ENCODE measurements at regions not wholly inside any gene's neighbourhood (a gene's known extent, or its start where the extent isn't known, plus 50 kb on each side); places are given as distances from the start of the nearest gene placed in this dataset.

DNA sequence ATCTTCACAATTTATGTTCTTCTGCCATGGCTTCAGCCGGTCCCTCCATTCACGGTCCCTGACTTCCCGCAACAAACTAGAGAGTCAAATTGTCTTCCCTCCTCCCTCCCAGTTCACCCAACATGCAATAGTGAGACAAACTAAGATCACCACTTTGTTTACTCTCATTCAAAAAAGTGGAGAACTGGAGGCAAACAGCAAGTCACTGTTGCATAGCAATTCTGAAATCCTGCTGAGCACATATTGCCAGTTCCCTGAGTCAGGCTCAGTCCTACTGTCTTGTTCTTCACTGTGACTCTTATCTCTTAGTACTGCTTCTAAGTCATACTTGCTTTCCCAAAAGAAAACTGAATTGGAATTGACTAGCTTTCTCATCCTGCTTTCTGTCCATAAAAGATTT, 287.2 kb upstream of the SASH1 start:
- H3K27me3 ChIP-seq (ENCODE audit: low read length): no peaks in the 10 kb centered on the region; the same call in 1 of the 2 replicates
- no peak overlapping the region for H2AFZ ChIP-seq (ENCODE audit: low read length)
- no peaks in the 10 kb centered on the region for H3K9me2 ChIP-seq (replicated peaks; ENCODE audit: insufficient read depth, low read length)
- H3K9ac ChIP-seq (ENCODE audit: low read length): no peak overlapping the region
- no peaks in the 10 kb centered on the region for H3K4me1 ChIP-seq (ENCODE audit: low read length)
- no peak overlapping the region for H3K4me3 ChIP-seq (ENCODE audit: low read length)
- H3K27ac ChIP-seq (ENCODE audit: low read length): no peak overlapping the region
- DNase-seq: no peak
- no peaks in the 10 kb centered on the region for H4K20me1 ChIP-seq (ENCODE audit: insufficient read depth, low read depth, low read length)
- H3K36me3 ChIP-seq (ENCODE audit: insufficient read depth, low read length): no peaks in the 10 kb centered on the region
- H3K4me2 ChIP-seq (ENCODE audit: low read depth, low read length, poor library complexity, severe bottlenecking): no peak overlapping the region
- no peaks in the 10 kb centered on the region for H3K79me2 ChIP-seq (ENCODE audit: low read length)
- H3K9me3 ChIP-seq (ENCODE audit: low read length): peaks cover 4% of the 10 kb centered on the region; the same call in 1 of the 2 replicates

GRCh38 chr6:148059869-148060268, 282.8 kb upstream of the SASH1 start:
- DNase-seq: no peak
- H3K27me3 ChIP-seq (ENCODE audit: low read length): no peaks in the 10 kb centered on the region
- H3K27ac ChIP-seq (ENCODE audit: low read length): no peak overlapping the region
- no peaks in the 10 kb centered on the region for H4K20me1 ChIP-seq (ENCODE audit: insufficient read depth, low read depth, low read length)
- no peaks in the 10 kb centered on the region for H3K9me2 ChIP-seq (replicated peaks; ENCODE audit: insufficient read depth, low read length)
- H3K79me2 ChIP-seq (ENCODE audit: low read length): no peaks in the 10 kb centered on the region
- peaks cover 4% of the 10 kb centered on the region; the same call in 1 of the 2 replicates for H3K9me3 ChIP-seq (ENCODE audit: low read length)
- H3K4me1 ChIP-seq (ENCODE audit: low read length): no peaks in the 10 kb centered on the region
- H3K9ac ChIP-seq (ENCODE audit: low read length): no peak overlapping the region
- H2AFZ ChIP-seq (ENCODE audit: low read length): no peak overlapping the region
- H3K36me3 ChIP-seq (ENCODE audit: insufficient read depth, low read length): no peaks in the 10 kb centered on the region
- no peak overlapping the region for H3K4me3 ChIP-seq (ENCODE audit: low read length)
- H3K4me2 ChIP-seq (ENCODE audit: low read depth, low read length, poor library complexity, severe bottlenecking): no peak overlapping the region

GRCh38 chr6:148064406-148065134, 278.1 kb upstream of the SASH1 start:
- Histone ChIP-seq H4K20me1 (ENCODE audit: insufficient read depth, low read depth, low read length) (no peaks in the 10 kb centered on the region), H3K9ac (ENCODE audit: low read length) (no peak overlapping the region)

DNA sequence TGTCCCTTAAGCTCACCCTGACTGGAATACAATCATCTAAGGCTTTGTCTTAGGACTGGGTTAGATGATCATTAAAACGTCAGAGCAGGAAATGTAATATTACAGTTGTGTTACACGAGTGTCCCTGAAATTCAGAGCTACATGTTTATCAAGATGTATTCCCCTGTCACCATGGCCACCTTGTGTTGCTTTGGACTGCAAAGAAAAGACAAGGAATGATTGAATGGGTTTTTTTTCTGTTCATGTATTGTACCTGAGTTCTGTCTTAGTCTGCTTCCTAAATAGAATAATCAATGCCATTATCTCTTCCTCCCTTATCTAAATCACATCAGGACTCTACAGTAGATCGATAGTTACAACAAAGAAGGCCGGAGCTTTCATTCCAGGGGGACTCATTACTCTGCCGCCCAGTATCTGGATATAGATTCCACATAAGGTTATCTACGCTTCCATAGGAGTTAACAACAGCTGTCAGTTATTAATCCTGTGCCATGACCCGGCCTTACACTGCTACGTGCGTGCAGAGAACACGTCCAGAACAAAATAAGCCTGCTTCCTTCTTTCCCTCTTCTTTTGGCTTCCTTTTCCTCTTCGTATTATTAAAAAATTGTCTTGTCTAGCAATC, 274.1 kb upstream of the SASH1 start:
- H3K4me1 ChIP-seq (ENCODE audit: low read length): no peaks in the 10 kb centered on the region
- H3K9ac ChIP-seq (ENCODE audit: low read length): no peak overlapping the region
- no peaks in the 10 kb centered on the region for H3K79me2 ChIP-seq (ENCODE audit: low read length)
- H2AFZ ChIP-seq (ENCODE audit: low read length): no peak overlapping the region
- no peak overlapping the region for H3K4me3 ChIP-seq (ENCODE audit: low read length)
- H3K36me3 ChIP-seq (ENCODE audit: insufficient read depth, low read length): no peaks in the 10 kb centered on the region
- H3K9me3 ChIP-seq (ENCODE audit: low read length): no peaks in the 10 kb centered on the region
- no peaks in the 10 kb centered on the region for H3K9me2 ChIP-seq (replicated peaks; ENCODE audit: insufficient read depth, low read length)
- no peak overlapping the region for H3K4me2 ChIP-seq (ENCODE audit: low read depth, low read length, poor library complexity, severe bottlenecking)
- no peaks in the 10 kb centered on the region for H4K20me1 ChIP-seq (ENCODE audit: insufficient read depth, low read depth, low read length)
- no peaks in the 10 kb centered on the region for H3K27me3 ChIP-seq (ENCODE audit: low read length)
- H3K27ac ChIP-seq (ENCODE audit: low read length): no peak overlapping the region
- no peak for DNase-seq

More at GRCh38 chr6:148064406-148065134, 278.1 kb upstream of the SASH1 start:
- Histone ChIP-seq H3K79me2 (ENCODE audit: low read length) (no peaks in the 10 kb centered on the region), H3K27me3 (ENCODE audit: low read length) (no peaks in the 10 kb centered on the region), H3K4me1 (ENCODE audit: low read length) (no peaks in the 10 kb centered on the region), H3K27ac (ENCODE audit: low read length) (no peak overlapping the region), H3K9me2 (replicated peaks; ENCODE audit: insufficient read depth, low read length) (no peaks in the 10 kb centered on the region), H3K9me3 (ENCODE audit: low read length) (peaks cover 4% of the 10 kb centered on the region; the same call in 1 of the 2 replicates), H3K4me3 (ENCODE audit: low read length) (no peak overlapping the region), H3K4me2 (ENCODE audit: low read depth, low read length, poor library complexity, severe bottlenecking) (no peak overlapping the region), H2AFZ (ENCODE audit: low read length) (no peak overlapping the region), H3K36me3 (ENCODE audit: insufficient read depth, low read length) (no peaks in the 10 kb centered on the region)
- DNase-seq: no peak

DNA sequence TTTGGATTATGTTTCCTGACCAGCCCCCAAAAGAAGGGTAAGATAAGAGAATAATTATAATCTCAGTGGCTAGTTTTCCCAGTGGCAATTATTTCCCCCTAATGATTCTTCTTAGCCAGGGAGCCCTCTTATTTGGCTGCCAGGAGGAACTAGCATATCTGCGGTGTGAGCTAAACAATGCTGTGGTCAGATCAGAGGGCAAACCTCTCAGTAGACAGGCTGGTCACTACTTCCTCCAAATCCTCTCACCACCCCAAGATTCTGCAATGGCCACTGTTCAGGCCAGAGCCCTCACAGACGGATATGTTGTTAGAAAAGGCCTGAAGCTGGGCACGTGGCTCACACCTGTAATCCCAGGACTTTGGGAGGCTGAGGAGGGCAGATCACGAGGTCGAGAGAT, 273.4 kb upstream of the SASH1 start:
- Histone ChIP-seq H3K4me2 (ENCODE audit: low read depth, low read length, poor library complexity, severe bottlenecking) (no peak overlapping the region), H3K9me3 (ENCODE audit: low read length) (no peaks in the 10 kb centered on the region), H3K9me2 (replicated peaks; ENCODE audit: insufficient read depth, low read length) (no peaks in the 10 kb centered on the region), H2AFZ (ENCODE audit: low read length) (no peak overlapping the region), H3K4me1 (ENCODE audit: low read length) (no peaks in the 10 kb centered on the region), H3K27ac (ENCODE audit: low read length) (no peak overlapping the region), H3K9ac (ENCODE audit: low read length) (no peak overlapping the region), H3K79me2 (ENCODE audit: low read length) (no peaks in the 10 kb centered on the region), H3K27me3 (ENCODE audit: low read length) (no peaks in the 10 kb centered on the region), H3K4me3 (ENCODE audit: low read length) (no peak overlapping the region), H3K36me3 (ENCODE audit: insufficient read depth, low read length) (no peaks in the 10 kb centered on the region), H4K20me1 (ENCODE audit: insufficient read depth, low read depth, low read length) (no peaks in the 10 kb centered on the region)
- no peak for DNase-seq

DNA sequence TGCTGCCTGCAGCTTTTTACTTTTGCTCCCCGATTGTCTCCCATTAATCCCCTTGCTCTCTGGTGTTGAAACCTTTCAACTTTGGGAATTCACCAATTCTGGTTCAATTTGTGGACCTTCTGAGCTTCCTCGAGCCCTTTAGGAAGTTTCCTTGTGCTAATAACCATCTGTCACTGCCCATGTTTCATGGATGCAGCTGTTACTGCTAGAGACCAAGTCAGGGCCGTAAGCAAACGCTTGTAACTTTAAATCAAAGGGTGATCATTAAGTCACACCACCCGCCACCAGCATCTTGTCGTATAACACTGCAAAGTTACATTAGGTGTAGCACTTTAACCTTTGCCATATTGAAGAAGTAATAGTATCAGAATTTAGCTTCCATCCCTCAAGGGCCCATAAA, 268.3 kb upstream of the SASH1 start:
- H3K79me2 ChIP-seq (ENCODE audit: low read length): no peaks in the 10 kb centered on the region
- H3K4me3 ChIP-seq (ENCODE audit: low read length): no peak overlapping the region
- DNase-seq: no peak
- H3K9me3 ChIP-seq (ENCODE audit: low read length): no peaks in the 10 kb centered on the region
- H3K27ac ChIP-seq (ENCODE audit: low read length): no peak overlapping the region
- H3K36me3 ChIP-seq (ENCODE audit: insufficient read depth, low read length): no peaks in the 10 kb centered on the region
- H3K9me2 ChIP-seq (replicated peaks; ENCODE audit: insufficient read depth, low read length): no peaks in the 10 kb centered on the region
- no peaks in the 10 kb centered on the region for H4K20me1 ChIP-seq (ENCODE audit: insufficient read depth, low read depth, low read length)
- H2AFZ ChIP-seq (ENCODE audit: low read length): no peak overlapping the region
- H3K9ac ChIP-seq (ENCODE audit: low read length): no peak overlapping the region
- no peaks in the 10 kb centered on the region for H3K27me3 ChIP-seq (ENCODE audit: low read length)
- no peaks in the 10 kb centered on the region for H3K4me1 ChIP-seq (ENCODE audit: low read length)
- no peak overlapping the region for H3K4me2 ChIP-seq (ENCODE audit: low read depth, low read length, poor library complexity, severe bottlenecking)

DNA sequence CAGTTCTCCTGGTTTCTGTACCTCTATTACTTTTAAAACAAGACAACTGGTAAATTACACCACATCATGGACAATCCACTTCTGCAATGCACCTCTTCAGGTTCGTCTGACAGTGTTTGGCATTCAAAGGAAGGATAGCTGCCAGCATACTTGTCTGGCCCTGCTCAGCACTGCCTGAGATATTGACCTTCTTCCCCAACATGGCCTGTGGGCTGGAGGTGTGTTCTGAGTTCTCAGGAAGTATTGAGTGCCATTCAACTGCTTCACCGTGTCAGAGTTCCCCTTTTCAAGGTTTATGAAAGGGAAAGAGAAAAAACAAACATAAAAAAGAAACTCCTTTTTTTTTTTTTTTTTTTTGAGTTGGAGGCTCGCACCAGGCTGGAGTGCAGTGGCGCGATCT, 267.9 kb upstream of the SASH1 start:
- Histone ChIP-seq H3K9me3 (ENCODE audit: low read length) (no peaks in the 10 kb centered on the region), H3K27me3 (ENCODE audit: low read length) (no peaks in the 10 kb centered on the region), H3K4me1 (ENCODE audit: low read length) (no peaks in the 10 kb centered on the region), H2AFZ (ENCODE audit: low read length) (no peak overlapping the region), H3K9ac (ENCODE audit: low read length) (no peak overlapping the region), H3K4me3 (ENCODE audit: low read length) (no peak overlapping the region), H3K9me2 (replicated peaks; ENCODE audit: insufficient read depth, low read length) (no peaks in the 10 kb centered on the region), H3K79me2 (ENCODE audit: low read length) (no peaks in the 10 kb centered on the region), H3K27ac (ENCODE audit: low read length) (no peak overlapping the region), H3K4me2 (ENCODE audit: low read depth, low read length, poor library complexity, severe bottlenecking) (no peak overlapping the region), H3K36me3 (ENCODE audit: insufficient read depth, low read length) (no peaks in the 10 kb centered on the region), H4K20me1 (ENCODE audit: insufficient read depth, low read depth, low read length) (no peaks in the 10 kb centered on the region)
- DNase-seq: no peak

DNA sequence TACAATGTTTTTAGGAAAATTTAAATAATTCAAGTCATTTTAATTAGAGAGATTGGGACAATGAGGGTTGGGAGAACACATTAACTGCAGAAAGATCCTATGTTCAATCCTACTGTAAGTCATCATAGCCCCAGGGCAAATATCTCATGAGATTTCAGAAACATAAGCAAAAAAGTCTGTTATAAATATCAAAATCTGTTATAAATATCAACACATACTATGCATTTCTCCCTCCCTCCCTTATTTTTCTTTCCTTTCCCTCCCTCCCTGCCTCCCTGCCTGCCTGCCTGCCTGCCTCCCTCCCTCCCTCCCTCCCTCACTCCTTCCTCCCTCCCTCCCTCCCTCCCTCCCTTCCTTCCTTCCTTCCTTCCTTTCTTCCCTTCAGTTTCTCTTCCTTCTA, 267.3 kb upstream of the SASH1 start:
- no peaks in the 10 kb centered on the region for H3K4me1 ChIP-seq (ENCODE audit: low read length)
- no peaks in the 10 kb centered on the region for H4K20me1 ChIP-seq (ENCODE audit: insufficient read depth, low read depth, low read length)
- no peak overlapping the region for H3K4me3 ChIP-seq (ENCODE audit: low read length)
- H3K27ac ChIP-seq (ENCODE audit: low read length): no peak overlapping the region
- no peak overlapping the region for H3K9ac ChIP-seq (ENCODE audit: low read length)
- no peak overlapping the region for H2AFZ ChIP-seq (ENCODE audit: low read length)
- no peak for DNase-seq
- H3K4me2 ChIP-seq (ENCODE audit: low read depth, low read length, poor library complexity, severe bottlenecking): no peak overlapping the region
- H3K36me3 ChIP-seq (ENCODE audit: insufficient read depth, low read length): no peaks in the 10 kb centered on the region
- H3K79me2 ChIP-seq (ENCODE audit: low read length): no peaks in the 10 kb centered on the region
- no peaks in the 10 kb centered on the region for H3K9me3 ChIP-seq (ENCODE audit: low read length)
- no peaks in the 10 kb centered on the region for H3K27me3 ChIP-seq (ENCODE audit: low read length)
- no peaks in the 10 kb centered on the region for H3K9me2 ChIP-seq (replicated peaks; ENCODE audit: insufficient read depth, low read length)
